ENCODE measurements at regions not wholly inside any gene's neighbourhood (a gene's known extent, or its start where the extent isn't known, plus 50 kb on each side); places are given as distances from the start of the nearest gene placed in this dataset.
"Not testable (repeated sequence)": the region's sequence is repeated elsewhere in the genome, so short reads cannot be mapped to it uniquely, and the experiment has no call there.

DNA sequence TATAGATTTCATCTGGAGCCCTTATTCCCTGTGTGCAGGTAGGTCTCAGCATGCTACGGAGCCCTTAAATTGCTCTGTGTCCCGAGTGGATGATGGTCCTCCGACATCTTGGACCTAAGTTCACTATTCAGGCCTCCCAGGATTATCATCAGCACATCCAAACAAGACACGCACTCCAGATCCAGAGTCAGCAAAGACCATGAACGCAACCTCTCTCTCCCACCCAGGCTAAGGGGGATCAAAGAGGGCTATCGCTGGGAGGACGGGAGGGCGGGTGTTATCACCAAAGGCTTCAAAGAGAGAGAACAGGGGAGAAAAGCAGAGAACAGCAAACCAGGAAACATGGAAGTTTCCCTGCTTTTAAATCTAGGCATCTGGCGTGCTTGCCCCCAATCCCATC is 659.4 kb downstream of the TBC1D22A start:
- DNase-seq (ENCODE audit: low read depth, low spot score) = no peak

DNA sequence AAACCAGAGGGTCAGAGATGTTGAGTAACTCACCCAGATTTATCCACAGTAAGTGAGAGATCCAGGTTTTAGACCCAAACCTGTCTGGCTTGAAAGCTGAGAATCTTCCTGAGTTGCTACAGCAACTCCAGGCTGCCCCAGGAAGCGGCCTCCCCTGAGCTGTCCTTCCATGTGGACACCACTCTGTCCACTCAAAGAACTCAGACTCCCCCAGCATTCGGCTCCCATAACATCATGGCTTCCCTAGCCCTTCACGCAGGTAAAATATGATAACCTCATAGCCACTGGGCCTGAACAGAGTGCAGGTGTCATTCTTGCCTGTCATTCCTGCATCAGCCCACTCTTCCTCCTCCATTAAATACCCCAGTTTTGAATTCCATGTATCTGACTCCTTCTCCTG is 657.8 kb downstream of the TBC1D22A start:
- no peak for DNase-seq (ENCODE audit: low read depth, low spot score)

GRCh38 chr22:47419239-47419638 is 656.8 kb downstream of the TBC1D22A start:
- DNase-seq (ENCODE audit: low read depth, low spot score) = no peak

DNA sequence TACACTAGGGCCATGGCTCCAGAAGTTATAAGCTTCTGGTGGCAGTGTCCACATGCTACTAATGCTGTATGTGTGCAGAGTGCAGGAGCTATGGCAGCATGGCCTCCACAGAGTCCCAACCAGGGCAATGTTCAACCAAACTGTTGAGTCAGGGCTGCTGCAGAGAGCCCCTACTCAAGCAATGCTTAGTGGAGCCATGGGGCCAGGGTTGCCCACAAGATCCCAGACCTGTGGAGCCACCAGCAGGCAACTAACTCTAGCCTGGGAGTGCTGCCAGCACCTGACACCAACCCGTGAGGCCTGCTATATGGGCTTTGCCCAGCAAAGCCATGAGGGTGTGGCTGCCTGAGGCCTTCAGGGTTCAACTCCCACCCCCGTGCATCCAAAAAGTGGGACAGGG is 655.2 kb downstream of the TBC1D22A start:
- no peak for DNase-seq (ENCODE audit: low read depth, low spot score)

DNA sequence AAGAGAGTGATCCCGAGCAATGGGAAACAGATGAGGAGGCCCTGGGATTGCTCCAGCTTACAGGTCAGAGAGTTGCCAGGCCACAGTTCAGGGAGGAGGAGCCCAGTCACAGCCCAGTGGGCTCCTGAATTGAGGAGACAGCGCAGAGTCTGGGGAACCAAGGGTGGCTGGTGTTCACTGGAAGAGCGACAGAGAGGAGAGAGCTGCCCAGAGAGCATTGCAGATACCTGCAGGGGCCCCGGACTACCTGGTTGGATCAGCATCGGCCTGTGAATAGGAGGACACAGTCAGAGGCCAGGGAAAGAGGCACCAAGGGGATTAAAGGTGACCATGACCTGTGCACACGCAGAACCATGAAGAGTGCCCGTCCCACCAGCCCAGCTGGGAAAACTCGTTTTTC is 648.6 kb downstream of the TBC1D22A start:
- DNase-seq (ENCODE audit: low read depth, low spot score) = no peak

- DNase-seq (ENCODE audit: low read depth, low spot score) = no peak
Observed at GRCh38 chr22:47409539-47410275, 647.3 kb downstream of the TBC1D22A start.

DNA sequence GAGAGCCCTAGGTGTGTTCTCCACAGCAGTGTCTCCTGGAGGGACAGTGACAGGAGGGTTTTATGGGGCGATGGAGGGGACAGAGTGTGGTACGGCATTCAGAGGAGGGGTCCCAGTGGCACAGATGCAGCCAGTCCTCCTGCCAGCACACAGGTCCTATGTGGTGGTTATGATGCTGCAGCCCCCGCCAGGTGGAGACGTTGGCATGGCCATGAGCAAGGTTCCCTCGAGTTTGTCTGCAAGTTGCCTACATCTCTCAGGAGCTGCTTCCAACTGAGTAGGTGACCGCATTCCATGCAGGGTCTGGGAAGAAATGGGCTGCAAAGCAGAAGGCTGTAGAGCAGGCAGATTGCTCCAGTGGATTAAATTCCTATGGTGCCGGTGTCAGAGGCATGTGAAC is 646.0 kb downstream of the TBC1D22A start:
- DNase-seq (ENCODE audit: low read depth, low spot score) = no peak

GRCh38 chr22:47407461-47408025 is 645.1 kb downstream of the TBC1D22A start:
- DNase-seq (ENCODE audit: low read depth, low spot score) = no peak

DNA sequence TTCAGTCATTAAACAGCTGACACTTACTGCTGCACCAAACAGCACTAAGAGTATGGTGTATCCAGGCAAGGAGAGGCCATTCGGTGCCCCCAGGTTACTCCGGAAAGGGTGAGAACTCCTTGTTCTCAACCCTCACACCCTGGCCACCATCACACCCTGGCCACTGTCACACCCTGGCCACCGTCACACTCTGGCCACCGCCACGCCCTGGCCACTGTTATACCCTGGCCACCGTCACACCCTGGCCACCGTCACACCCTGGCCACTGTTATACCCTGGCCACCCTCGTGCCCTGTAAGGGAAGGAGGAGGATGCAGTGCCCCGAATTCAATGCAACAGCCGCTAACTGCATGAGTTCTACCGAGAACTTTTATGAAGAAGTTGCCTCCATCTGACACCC is 644.4 kb downstream of the TBC1D22A start:
- no peak for DNase-seq (ENCODE audit: low read depth, low spot score)

GRCh38 chr22:47406180-47406834 is 643.9 kb downstream of the TBC1D22A start:
- no peak for DNase-seq (ENCODE audit: low read depth, low spot score)

DNA sequence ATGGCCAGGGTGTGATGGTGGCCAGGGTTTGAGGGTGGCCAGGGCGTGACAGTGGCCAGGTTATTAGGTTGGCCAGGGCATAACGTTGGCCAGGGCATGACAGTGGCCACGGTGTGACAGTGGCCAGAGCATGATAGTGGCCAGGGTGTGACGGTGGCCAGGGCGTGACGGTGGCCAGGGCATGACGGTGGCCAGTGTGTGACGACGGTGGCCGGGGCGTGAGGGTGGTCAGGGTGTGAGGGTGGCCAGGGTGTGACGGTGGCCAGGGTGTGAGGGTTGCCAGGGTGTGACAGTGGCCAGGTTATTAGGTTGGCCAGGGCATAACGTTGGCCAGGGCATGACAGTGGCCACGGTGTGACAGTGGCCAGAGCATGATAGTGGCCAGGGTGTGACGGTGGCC is 642.8 kb downstream of the TBC1D22A start:
- not testable (repeated sequence) for DNase-seq (ENCODE audit: low read depth, low spot score)

- no peak for DNase-seq (ENCODE audit: low read depth, low spot score)
Observed at GRCh38 chr22:47402876-47403525, 640.6 kb downstream of the TBC1D22A start.

DNA sequence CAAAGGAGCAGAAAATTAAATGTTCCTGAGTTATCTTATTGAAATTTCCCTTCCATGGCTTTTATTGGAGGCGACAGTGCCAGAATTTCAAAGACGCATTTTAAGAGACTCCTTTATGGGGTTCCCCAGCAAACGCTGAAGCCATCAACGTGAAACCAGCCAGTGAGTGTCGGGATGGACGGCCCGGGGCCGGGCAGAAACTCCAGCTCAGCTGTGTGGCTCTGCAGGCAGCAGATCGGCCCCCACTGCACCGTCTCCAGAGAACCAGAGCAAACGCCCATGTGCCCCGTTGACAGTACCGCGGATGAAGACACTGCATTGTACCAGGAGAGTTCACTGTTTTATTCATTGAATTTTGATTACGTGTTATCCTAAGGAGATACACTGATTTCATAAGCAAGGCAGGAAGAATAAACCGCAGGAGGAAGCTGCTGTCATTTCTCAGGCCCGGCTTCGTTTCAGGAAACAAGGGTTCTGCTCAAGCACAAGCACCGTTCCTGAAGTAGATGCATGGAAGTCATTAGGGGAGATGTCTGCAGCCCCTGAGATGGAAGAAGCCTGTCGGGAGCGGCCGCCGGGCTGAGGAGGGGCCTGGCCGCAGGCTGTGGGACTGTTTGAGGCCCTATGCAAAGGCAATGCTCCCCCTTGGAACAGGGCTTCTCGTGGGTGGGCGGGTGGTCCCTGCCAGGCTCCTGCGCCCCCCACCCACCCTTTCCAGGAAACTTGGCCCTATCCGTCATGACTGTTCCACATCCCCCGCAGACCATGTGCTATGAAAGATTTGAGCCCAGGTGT is 639.7 kb downstream of the TBC1D22A start:
- DNase-seq (ENCODE audit: low read depth, low spot score) = no peak

- DNase-seq (ENCODE audit: low read depth, low spot score) = no peak
Observed at GRCh38 chr22:47401592-47401898, 639.1 kb downstream of the TBC1D22A start.

DNA sequence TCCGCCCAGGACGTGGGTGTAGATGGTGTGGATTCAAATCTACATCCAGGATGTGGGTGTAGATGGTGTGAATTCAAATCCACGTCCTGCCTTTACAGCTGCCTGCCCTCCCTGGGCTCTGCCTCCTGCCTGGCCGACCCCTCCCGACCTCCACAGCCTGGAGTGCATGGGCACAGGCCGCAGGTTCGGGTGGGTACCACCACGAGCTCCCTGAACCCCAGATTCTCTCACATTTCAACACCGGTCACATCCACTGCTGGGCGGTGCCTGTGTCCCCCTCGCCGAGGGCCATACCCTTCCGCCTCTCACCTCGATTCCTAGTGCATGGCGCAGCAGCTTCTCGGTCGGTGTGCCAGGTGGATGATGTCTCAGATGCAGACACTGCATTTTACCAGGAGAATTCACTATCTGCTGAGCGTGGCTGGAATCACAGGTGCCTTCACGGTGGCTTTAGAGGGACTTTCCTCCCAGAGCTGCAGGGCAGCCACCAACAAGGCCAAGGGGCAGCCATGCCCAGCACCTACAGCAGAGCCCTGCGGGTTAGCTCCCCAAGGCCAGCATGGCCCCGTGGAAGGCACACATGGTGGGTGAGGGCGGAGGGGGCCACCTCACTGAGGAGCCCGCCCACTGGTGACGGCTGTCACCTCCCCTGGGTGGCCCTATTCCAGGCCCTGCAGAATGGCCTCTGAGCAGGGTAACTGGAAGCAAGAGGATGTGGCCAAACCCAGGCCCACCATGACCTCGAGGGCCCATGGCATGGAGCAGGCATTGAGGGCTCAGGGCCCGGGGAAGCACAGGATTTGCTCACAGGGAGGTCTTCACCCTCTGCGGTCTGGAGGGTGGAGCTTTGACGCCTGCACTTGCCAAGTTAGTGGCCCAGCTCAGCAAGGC is 638.5 kb downstream of the TBC1D22A start:
- DNase-seq (ENCODE audit: low read depth, low spot score) = no peak

- DNase-seq (ENCODE audit: low read depth, low spot score) = not testable (repeated sequence)
Observed at GRCh38 chr22:47400131-47400530, 637.7 kb downstream of the TBC1D22A start.

GRCh38 chr22:47398921-47399790 is 636.7 kb downstream of the TBC1D22A start:
- no peak for DNase-seq (ENCODE audit: low read depth, low spot score)

- no peak for DNase-seq (ENCODE audit: low read depth, low spot score)
Observed at GRCh38 chr22:47398491-47398890, 636.0 kb downstream of the TBC1D22A start.

DNA sequence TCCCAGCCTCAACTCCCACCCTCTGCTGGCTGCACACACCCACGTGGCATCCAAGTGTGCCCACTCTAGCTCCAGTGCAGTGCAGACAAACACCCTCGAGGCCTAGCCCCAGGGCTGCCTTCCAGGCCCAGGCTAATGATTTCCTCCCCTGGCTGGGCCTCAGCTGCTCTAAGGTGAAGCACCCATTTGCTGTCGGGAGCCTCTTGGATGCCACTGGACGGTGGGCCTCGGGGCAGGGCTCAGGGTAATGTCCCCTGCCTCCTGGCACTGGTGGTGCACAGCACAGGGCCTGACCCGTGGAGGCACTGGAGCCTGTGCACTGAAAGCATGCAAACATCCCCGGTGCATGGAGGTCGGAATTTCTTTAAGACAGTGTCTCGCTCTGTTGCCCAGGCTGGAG is 635.2 kb downstream of the TBC1D22A start:
- DNase-seq (ENCODE audit: low read depth, low spot score) = no peak

GRCh38 chr22:47396515-47396914 is 634.1 kb downstream of the TBC1D22A start:
- no peak for DNase-seq (ENCODE audit: low read depth, low spot score)
